HEK293T (cell line): ENCODE measurements at regions not wholly inside any gene's neighbourhood (a gene's known extent, or its start where the extent isn't known, plus 50 kb on each side); places are given as distances from the start of the nearest gene placed in this dataset.

Experiments
- BHLHE40 ChIP-seq: fragments of 450-650 bp; IDR thresholded peaks from 2 replicates; pipeline ENCODE4 v1.6.1; 2016; ENCODE audit warnings: mild to moderate bottlenecking, moderate library complexity, borderline replicate concordance
- ELF4 ChIP-seq: fragments of 450-650 bp; IDR thresholded peaks from 2 replicates; pipeline ENCODE4 v1.6.1; 2017; ENCODE audit warnings: antibody characterized with exemption
- FOXK2 ChIP-seq: fragments of 450-650 bp; IDR thresholded peaks from 2 replicates; pipeline ENCODE4 v1.6.1; 2016; ENCODE audit warnings: mild to moderate bottlenecking
- FOXM1 ChIP-seq: fragments of 450-650 bp; IDR thresholded peaks from 2 replicates; pipeline ENCODE4 v1.6.1; 2017; ENCODE audit warnings: mild to moderate bottlenecking, borderline replicate concordance
- HDGF ChIP-seq: fragments of 450-650 bp; IDR thresholded peaks from 2 replicates; pipeline ENCODE4 v1.6.1; 2017; ENCODE audit warnings: antibody characterized with exemption, borderline replicate concordance
- LEF1 ChIP-seq: fragments of 450-650 bp; IDR thresholded peaks from 2 replicates; pipeline ENCODE4 v1.6.1; 2017; ENCODE audit warnings: mild to moderate bottlenecking, borderline replicate concordance
- NFRKB ChIP-seq: fragments of 450-650 bp; IDR thresholded peaks from 2 replicates; pipeline ENCODE4 v1.6.1; 2016; ENCODE audit warnings: mild to moderate bottlenecking, moderate library complexity
- PKNOX1 ChIP-seq: fragments of 450-650 bp; IDR thresholded peaks from 2 replicates; pipeline ENCODE4 v1.6.1; 2016
- SP1 ChIP-seq: fragments of 450-650 bp; IDR thresholded peaks from 2 replicates; pipeline ENCODE4 v1.6.1; 2017
- SUZ12 ChIP-seq: fragments of 450-650 bp; IDR thresholded peaks from 2 replicates; pipeline ENCODE4 v1.6.1; 2016; ENCODE audit warnings: mild to moderate bottlenecking
- TARDBP ChIP-seq: fragments of 450-650 bp; IDR thresholded peaks from 2 replicates; pipeline ENCODE4 v1.6.1; 2016
- ZNF384 ChIP-seq: fragments of 450-650 bp; IDR thresholded peaks from 2 replicates; pipeline ENCODE4 v1.6.1; 2016

GRCh38 chrX:9144701-9145241 is 110.8 kb upstream of the FAM9B start:
- TF ChIP-seq ZNF384, result no peak
- TF ChIP-seq TARDBP, result no peak
- no peak for TF ChIP-seq FOXM1
- TF ChIP-seq ELF4, result no peak
- TF ChIP-seq SUZ12, result no peak
- no peak for TF ChIP-seq LEF1
- no peak for TF ChIP-seq SP1
- TF ChIP-seq PKNOX1, result no peak
- TF ChIP-seq NFRKB, result no peak
- TF ChIP-seq FOXK2, result no peak
- TF ChIP-seq HDGF, result no peak
- TF ChIP-seq BHLHE40, result no peak
